Neural cell (in vitro differentiated cells): ENCODE measurements at regions not wholly inside any gene's neighbourhood (a gene's known extent, or its start where the extent isn't known, plus 50 kb on each side); places are given as distances from the start of the nearest gene placed in this dataset.

Experiments used
- EP300 ChIP-seq: fragments of 450-650 bp; conservative IDR thresholded peaks from 2 replicates; pipeline ENCODE4 v1.6.1; 2014; ENCODE audit warnings: antibody characterized with exemption, mild to moderate bottlenecking, moderate library complexity; ENCODE audit not compliant: poor library complexity, severe bottlenecking
- EZH2 ChIP-seq: fragments of 200-600, 300-800 bp; shearing (Covaris generic), sonication (generic); IDR thresholded peaks from 2 replicates; pipeline ENCODE4 v1.6.1; 2014; ENCODE audit warnings: antibody characterized with exemption, low read length, borderline replicate concordance, mild to moderate bottlenecking; ENCODE audit not compliant: insufficient read depth, poor library complexity, severe bottlenecking
- MXI1 ChIP-seq: fragments of 450-650 bp; conservative IDR thresholded peaks from 2 replicates; pipeline ENCODE4 v1.6.1; 2014; ENCODE audit warnings: antibody characterized with exemption, mild to moderate bottlenecking; ENCODE audit not compliant: poor library complexity, severe bottlenecking
- SMC3 ChIP-seq: fragments of 450-650 bp; conservative IDR thresholded peaks from 2 replicates; pipeline ENCODE4 v1.6.1; 2014; ENCODE audit warnings: antibody characterized with exemption, mild to moderate bottlenecking, moderate library complexity; ENCODE audit not compliant: poor library complexity
- TF ChIP-seq, protein P1 (sequence below): IDR thresholded peaks from 2 replicates; pipeline ENCODE4 v1.6.1; 2012; ENCODE audit warnings: borderline replicate concordance
- TF ChIP-seq, protein P2 (sequence below): fragments of 450-650 bp; IDR thresholded peaks from 2 replicates; pipeline ENCODE4 v1.5.1; 2014; ENCODE audit warnings: antibody characterized with exemption, mild to moderate bottlenecking, moderate library complexity; ENCODE audit not compliant: poor library complexity, severe bottlenecking

DNA sequence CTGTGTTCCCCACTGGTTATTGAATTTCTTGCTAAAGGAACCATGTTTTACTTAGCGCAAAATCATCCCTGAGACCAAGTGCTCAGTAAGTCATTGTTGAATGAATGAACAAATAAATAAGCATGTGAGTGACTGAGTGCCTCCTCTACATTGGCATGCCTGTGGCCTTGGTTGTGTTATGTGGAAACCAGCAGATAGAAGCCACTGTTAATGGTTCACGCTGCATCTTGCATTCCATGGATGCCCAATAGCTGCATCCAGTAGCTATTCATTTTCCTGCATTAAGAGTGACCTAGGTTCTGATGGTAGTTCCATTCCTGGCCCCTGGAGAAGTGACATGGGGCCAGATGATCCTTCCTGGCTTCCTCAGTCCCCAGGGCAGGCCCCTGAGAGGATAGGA, 113.3 kb upstream of the BMPER start:
- TF ChIP-seq, protein P1, sequence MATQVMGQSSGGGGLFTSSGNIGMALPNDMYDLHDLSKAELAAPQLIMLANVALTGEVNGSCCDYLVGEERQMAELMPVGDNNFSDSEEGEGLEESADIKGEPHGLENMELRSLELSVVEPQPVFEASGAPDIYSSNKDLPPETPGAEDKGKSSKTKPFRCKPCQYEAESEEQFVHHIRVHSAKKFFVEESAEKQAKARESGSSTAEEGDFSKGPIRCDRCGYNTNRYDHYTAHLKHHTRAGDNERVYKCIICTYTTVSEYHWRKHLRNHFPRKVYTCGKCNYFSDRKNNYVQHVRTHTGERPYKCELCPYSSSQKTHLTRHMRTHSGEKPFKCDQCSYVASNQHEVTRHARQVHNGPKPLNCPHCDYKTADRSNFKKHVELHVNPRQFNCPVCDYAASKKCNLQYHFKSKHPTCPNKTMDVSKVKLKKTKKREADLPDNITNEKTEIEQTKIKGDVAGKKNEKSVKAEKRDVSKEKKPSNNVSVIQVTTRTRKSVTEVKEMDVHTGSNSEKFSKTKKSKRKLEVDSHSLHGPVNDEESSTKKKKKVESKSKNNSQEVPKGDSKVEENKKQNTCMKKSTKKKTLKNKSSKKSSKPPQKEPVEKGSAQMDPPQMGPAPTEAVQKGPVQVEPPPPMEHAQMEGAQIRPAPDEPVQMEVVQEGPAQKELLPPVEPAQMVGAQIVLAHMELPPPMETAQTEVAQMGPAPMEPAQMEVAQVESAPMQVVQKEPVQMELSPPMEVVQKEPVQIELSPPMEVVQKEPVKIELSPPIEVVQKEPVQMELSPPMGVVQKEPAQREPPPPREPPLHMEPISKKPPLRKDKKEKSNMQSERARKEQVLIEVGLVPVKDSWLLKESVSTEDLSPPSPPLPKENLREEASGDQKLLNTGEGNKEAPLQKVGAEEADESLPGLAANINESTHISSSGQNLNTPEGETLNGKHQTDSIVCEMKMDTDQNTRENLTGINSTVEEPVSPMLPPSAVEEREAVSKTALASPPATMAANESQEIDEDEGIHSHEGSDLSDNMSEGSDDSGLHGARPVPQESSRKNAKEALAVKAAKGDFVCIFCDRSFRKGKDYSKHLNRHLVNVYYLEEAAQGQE: no peak
- TF ChIP-seq EP300 (no peak), SMC3 (no peak), MXI1 (no peak), EZH2 (no peak)
- TF ChIP-seq, protein P2, sequence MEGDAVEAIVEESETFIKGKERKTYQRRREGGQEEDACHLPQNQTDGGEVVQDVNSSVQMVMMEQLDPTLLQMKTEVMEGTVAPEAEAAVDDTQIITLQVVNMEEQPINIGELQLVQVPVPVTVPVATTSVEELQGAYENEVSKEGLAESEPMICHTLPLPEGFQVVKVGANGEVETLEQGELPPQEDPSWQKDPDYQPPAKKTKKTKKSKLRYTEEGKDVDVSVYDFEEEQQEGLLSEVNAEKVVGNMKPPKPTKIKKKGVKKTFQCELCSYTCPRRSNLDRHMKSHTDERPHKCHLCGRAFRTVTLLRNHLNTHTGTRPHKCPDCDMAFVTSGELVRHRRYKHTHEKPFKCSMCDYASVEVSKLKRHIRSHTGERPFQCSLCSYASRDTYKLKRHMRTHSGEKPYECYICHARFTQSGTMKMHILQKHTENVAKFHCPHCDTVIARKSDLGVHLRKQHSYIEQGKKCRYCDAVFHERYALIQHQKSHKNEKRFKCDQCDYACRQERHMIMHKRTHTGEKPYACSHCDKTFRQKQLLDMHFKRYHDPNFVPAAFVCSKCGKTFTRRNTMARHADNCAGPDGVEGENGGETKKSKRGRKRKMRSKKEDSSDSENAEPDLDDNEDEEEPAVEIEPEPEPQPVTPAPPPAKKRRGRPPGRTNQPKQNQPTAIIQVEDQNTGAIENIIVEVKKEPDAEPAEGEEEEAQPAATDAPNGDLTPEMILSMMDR: no peak
